ENCODE measurements at regions not wholly inside any gene's neighbourhood (a gene's known extent, or its start where the extent isn't known, plus 50 kb on each side); places are given as distances from the start of the nearest gene placed in this dataset.
"Not testable (repeated sequence)": the region's sequence is repeated elsewhere in the genome, so short reads cannot be mapped to it uniquely, and the experiment has no call there.

DNA sequence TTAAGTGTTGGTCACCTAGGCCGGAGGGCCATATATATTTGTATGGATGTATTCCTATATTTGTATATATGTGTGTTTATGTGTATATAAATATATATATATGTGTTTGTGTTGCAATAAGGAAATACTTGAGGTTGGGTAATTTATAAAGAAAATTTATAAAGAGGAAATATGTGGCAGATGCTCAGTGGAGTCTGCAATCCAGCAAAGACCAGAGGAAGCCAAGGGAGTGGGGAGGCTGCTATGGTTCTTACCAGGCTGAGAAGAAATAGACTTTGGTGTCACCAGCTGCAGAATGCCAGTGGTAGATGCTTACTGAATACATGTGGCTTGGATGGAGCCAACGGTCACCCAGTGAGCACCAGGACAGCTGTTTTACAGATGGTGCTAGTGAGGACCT, 97.4 kb upstream of the ELOVL5 start:
- DNase-seq (ENCODE audit: low read depth in 2 of 2), result no peak

DNA sequence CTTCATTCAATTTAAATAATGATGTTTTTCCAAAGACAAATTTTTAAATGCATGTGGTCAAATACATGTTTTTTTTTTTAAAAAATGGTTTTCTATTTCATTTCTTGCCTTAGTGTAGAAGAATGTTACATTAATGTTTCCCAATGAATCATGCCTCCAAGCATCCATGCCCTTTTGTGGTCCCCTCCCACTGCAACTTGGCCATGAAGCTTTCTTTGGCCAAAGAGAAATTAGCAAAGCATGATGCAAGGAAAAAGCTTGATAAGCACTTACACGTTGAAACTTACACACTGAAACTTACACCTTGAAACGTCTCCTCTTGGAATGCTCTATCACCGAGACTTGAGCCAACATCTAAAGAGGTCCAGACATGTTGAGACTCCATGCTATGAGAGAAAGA, 93.0 kb upstream of the ELOVL5 start:
- DNase-seq (ENCODE audit: low read depth in 2 of 2), result no peak

DNA sequence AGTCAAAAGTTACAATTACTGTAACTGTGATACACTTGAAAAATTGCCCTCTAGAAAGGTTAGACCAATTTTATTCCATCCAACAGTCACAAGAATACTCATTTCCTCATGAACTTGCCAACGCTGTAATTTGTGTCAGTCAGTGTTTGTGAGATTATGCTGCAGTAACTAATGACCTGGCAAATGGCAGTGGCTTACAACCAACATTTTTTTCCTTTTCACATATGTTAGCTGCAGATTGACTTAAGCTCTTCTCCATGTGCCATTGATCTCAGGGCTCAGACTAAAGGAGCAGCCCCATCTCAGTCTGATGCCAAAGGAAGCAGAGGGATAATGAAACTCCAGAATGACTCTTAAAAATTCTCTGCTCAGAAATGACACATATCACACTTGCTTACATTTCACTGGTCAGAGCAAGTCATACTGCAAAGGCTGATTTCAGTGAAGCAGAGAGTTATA, 92.3 kb upstream of the ELOVL5 start:
- no peak for DNase-seq (ENCODE audit: low read depth in 2 of 2)

DNA sequence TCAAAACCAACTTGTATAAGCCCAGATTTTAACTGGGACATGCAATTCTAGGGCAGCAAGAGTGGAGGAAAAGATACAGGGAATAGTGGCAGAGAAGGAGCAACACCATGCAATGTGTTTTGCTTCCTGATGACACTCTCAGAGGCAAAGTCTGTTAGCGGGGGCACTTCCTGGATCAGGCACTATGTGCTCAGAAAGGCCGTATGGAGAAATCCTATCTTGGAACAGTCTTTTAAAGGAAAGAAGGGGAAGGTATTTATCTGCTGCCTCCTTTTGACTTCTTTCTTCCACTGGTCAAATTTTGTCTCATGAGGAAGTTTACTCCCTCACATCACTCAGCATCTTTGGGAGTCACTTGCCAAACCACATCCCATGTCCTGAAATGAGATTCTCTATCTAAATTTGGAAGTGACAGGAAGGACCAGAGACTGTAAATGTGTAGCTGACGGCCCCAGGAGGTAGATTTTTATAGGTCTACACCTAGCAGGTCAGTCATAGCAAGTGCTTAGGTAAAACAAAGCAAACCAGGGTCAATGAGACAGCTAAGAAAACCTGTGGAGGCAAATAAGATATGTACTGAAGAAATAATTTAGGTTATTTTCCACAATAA, 91.7 kb upstream of the ELOVL5 start:
- no peak for DNase-seq (ENCODE audit: low read depth in 2 of 2)

DNA sequence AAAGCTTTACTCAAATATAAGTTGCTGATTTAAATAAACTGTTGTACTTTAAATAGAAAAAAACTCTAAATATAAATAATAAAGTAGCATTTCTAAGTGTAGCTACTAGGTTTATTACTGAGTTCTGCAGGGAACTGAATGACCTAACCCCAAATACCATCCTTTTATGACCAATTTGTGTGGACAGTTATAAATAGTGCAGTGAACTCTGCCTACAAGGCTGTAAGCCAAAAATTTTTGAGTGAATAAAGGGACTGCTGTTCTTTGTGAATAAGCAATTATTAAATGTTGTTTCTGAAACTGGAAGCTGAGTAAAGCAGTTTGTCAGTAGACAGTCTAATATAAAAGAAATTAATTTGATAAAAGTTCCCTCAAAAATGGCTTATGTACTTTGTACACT, 90.8 kb upstream of the ELOVL5 start:
- DNase-seq (ENCODE audit: low read depth in 2 of 2), result no peak

DNA sequence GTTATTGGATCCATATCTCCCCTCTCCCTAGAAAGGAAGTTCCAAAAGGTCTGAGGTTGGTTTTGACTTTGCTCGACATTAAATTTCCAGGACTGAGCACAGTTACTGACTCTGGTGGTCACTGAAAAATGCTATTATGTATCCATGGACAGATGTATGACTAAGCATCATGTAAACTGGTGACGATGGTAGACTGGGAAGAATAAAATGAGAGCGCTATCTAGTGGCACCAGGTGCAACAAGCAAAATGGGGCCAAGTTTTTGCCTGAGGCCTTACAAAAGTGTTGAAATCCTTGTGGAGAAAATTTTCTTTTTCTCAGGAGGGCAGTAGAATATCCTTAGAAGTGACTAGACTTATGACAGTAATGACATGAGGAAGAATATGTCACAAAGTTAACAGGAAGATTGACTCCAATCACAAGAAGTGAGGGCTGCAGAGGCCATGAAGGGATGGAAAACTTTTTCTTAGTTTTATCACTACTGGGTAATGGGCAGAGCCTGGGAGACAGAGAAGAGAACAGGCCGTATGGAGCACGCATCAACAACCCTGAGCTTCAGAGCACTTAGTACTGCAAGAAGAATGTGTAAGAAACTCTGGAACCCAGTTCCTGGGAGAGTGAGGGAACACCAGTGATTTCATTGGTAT, 88.9 kb upstream of the ELOVL5 start:
- DNase-seq (ENCODE audit: low read depth in 2 of 2), result no peak

DNA sequence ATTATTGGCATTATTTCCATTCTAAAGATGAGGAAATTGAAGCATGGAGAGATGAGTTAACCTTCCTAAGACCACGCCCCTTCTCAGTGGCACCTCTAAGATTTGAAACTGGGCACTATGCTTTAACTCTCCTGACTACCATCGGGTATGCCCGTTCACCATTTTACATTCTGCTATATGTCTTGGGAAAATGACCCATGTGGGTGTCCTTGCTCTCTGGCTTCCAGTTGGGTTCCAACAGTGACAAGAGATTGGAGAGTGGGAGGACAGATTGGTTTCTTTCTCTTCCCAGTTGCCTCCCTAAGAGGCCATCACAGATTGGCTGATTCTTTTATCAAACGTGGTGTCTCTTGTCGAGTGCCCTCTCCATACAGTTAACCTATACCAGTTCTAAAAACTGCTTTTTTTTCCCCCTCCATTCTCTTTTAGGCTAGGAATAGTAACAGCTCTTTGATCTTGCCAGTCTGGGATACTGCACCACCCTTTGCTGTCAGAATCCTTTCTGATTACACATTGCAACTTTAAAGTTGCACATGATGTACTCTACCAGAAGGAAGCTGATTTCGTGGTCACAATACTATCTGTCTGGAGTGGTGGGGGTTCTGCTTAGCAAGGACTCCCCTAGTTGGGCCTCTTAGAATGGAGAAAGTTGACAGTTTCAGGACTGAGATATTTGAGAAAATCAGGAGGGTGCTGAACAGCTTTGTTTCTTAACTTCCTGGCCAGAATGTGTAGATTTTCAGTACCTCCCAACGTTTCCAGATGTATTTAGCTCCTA, 88.0 kb upstream of the ELOVL5 start:
- DNase-seq (ENCODE audit: low read depth in 2 of 2), result no peak

DNA sequence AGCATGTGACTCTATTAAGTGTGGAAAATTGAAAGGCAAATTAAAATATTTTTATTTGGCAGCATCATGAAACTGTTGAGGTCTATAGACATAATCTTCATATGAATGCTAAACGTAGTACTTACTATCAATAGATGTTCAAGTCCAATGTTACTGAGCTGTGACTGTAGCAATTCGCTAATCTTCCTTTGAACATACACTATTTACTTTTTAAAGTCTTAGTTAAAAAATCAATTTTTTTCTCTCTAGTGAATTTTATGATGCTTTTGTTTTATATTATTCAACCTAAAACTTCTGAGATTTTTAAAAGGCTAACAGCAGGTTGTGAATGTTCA, 85.2 kb upstream of the ELOVL5 start:
- DNase-seq (ENCODE audit: low read depth in 2 of 2), result no peak

DNA sequence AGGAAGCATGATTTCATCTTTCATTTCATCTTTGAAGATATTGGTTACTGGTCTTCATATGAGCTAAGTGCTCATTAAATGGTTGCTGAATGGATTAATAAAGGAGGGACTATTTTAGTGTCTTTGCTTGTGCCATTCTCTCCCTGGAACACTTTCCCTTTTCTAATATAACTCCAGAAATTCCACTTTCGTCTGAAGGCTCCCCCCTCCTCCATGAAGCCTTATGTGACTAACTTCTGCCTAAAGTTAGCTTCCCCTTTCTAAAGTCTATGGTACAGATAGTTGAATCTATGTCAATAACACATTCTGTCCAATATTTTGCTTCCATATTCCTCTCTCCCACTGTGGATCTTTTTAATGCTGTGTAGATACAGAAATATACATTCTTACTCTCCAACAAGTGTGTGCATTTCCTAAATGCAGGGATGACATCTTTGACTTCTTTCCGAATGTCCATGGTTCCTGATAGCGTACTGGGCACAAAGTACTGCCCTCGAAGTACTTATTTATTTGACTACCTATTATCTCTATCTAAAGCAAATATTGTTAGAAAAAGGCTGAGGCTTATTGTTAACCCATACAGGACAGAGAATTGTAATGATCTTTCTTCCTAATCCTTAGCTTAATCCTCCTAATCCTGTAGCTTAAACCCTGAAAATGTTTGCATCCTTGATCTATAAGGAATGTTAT, 84.7 kb upstream of the ELOVL5 start:
- no peak for DNase-seq (ENCODE audit: low read depth in 2 of 2)

DNA sequence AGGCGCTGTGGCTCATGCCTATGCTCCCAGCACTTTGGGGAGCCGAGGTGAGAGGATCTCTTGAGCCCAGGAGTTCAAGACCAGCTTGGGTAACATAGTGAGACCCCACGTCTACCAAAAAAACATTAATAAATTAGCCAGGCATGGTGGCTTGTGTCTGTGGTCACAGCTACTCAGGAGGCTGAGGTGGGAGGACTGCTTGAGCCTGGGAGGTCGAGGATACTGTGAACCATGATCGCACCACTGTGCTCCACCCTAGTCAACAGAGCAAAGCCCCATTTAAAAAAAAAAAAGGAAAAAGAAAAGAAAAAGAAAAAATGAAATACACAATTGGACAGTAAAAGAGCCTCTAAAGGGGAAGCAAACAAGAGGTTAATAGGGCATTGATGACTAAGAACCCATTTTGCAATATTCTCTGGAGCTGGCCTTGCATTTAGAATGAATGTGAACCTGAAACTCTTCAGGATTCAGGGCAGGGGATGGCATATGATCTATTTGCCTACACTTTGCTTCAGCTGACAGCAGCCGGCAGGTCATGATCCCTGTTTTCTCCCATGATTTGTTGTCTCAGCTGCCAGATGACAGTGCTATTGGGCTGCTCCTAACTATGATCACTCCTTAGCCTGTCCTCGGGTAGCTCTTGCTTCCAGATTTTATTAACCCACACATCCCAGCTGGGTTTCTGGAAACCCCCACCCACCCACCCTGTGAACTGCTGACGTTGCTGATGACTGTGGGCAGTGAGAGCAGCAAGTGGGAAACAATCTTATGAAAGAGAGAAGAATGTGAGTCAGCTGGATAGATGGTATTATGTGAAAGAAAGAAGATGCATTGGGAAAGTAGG, 83.8 kb upstream of the ELOVL5 start:
- DNase-seq (ENCODE audit: low read depth in 2 of 2), result no peak

DNA sequence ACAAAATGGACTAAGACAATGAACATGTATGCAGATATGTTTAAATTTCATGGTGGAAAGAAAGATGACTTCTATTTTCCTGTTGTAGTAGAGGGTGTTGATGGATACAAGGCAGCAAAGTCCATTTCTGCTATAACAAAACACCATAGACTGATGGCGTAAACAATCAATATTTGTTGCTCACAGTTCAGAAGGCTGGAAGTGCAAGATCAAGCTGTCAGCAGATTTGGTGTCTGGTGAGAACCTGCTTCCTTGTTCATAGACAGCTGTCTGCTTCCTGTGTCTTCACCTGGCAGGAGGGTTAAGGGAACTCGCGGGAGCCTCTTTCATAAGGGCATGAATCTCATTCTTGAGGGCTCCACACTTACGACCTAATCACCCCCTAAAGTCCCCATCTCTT, 83.0 kb upstream of the ELOVL5 start:
- no peak for DNase-seq (ENCODE audit: low read depth in 2 of 2)

DNA sequence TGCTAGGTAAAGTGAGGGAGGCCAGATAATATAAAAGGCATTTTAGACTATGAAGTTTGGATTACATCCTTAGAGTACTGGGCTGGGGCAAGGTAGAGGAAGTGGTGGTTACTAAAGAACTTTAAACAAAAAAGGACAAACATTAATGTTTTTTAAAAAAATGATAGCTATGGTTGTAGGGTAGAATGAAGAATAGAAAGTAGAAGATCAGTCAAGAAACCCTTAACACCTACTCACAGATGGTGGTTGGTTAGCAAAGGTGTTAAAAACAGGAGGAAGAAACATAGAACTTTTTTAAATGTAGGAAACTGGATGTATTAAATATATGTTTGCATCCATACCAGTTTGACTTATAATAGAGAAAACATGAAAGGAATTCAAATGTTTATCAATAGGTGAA, 80.7 kb upstream of the ELOVL5 start:
- DNase-seq (ENCODE audit: low read depth in 2 of 2), result no peak

DNA sequence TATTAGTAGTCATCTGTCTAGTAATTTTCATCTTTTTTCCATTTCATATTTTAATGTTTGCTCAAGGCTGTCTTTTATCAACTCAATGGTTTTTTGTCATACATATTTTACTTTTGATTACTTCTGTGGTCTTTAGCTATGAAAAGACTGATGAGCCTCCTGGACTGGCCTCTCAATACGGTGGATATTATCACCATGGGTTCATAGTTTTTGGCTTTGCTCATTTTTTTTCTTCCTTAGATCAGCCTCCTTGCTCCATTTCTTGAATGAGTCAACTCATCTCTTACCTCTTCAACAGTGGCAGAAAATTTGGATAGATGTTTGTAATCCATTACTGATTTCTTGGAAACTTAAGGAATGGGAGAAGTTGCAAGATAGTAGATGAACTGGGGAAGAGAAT, 80.1 kb upstream of the ELOVL5 start:
- no peak for DNase-seq (ENCODE audit: low read depth in 2 of 2)

DNA sequence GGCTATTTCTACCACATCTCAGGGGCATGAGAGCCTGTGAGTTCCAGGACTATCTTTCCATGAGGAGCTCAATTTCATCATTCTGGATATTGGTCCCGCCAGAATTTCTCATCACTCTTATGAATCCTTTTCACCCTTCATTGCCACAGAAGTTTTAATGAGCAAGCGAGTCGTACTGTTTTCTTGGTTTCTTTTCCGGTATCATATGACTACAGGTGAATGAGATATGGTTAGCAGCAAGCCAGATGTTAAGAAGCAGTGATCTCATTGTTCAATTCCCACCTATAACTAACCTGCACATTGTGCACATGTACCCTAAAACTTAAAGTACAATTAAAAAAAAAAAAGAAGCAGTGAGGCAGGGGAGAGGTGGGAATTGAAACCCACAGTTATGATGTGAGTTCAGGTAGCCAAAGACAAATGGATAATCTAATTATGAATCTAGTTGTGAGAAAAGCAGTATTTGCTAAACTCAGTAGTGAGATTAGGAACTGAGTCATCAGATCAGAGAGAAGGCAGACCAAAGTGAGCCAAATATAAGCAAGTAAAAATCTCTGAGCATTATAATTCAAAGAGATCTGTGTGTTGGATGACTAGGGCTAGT, 78.0 kb upstream of the ELOVL5 start:
- no peak for DNase-seq (ENCODE audit: low read depth in 2 of 2)

DNA sequence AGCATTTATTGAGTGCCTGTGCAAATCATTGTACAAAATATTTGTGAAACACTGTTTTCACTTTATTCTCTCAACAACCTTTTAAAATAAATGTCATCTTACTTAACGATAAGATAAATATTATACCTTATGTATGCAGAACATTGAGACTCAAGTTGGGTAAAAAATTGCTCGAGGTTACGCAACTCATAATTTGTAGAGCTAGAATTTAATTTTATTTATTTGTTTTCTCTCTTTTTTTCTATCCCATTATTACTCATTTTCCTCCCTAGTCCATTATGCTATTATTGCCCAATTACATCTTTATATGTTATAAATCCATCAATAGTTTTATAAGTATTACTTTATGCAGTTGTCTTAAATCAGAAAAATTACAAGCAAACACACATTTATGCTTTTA, 77.4 kb upstream of the ELOVL5 start:
- DNase-seq (ENCODE audit: low read depth in 2 of 2), result no peak

DNA sequence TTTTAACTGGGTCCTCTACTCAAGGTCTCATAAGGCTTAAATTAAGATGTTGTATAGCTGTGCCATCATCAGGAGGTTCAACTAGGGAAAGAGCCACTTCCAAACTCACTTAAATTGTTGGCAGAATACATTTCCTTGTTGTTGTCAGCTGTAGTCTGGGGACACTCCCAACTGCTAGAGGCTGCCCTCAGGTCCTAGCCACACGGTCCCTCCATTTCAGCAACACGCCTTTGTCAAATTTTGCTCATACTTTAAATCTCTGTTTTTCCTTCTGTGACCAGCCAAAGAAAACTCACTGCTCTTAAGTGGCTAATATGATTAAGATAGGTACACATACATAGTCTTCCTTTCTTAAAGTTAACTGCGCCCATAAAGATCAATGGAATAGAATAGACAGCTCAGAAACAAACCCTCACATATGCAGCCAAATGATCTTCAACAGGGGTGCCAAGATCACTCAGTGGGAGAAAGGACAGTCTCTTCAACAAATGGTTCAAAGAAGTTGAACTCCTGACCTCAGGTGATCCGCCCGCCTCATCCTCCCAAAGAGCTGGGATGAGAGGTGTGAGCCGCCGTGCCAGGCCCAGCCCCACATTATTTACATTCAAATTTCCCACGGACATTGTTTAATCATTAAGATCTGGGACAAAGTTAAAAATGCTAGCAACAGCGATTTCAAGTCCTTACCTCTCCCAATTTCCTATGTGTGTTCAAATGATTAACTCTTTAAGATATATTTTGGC, 76.4 kb upstream of the ELOVL5 start:
- no peak for DNase-seq (ENCODE audit: low read depth in 2 of 2)

DNA sequence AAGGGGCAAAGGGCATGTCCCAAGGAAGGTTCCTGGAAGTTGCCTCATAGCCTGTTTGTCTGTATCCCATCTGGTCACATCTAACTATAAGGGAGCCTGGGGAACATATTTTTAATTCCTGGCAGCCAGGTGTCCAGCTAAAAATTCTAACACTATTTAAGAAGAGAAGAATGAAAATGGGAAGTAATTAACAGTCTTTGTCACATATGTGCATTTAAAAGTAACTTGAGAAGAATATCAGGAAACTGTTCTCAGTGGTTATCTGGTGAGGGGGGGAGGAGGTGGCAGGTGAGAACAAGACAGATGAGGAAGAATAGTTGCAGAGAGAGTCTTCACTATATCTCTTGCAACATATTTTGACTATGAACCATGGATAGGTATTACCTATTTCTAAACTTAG, 75.5 kb upstream of the ELOVL5 start:
- no peak for DNase-seq (ENCODE audit: low read depth in 2 of 2)

DNA sequence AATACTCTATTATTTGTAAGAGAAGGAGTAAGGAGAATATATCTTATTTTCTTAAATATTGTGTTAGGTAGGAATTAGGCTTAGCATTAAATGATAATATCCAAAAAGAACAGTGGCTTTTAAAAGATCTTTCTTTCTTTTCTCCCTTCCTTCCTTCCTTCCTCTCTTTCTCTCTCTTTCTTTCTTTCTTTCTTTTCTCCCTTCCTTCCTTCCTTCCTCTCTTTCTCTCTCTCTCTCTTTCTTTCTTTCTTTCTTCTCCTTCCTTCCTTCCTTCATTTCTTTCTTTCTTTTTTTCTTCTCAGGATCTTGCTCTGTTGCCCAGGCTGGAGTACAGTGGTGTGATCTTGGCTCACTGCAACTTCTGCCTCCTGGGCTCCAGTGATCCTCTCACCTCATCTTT, 74.8 kb upstream of the ELOVL5 start:
- not testable (repeated sequence) for DNase-seq (ENCODE audit: low read depth in 2 of 2)

DNA sequence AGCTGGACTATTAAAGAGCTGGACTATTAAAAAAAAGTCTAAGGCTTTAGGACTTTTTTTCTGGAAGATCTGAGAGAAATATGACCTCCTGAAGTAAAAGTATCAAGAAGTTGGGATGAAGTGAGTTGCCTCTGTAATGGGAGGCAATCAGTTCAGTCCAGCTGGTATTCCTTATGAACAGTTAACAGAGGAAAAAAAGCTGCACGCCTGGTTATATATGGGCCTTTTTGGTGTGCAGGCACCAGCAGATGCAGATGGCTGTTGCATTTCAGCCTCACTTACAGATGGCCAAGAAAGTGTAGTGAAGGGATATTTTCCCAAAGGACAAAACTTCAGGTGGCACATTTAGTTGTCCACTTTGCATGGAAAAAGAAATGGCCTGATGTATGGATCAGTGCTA, 70.3 kb upstream of the ELOVL5 start:
- no peak for DNase-seq (ENCODE audit: low read depth in 2 of 2)

DNA sequence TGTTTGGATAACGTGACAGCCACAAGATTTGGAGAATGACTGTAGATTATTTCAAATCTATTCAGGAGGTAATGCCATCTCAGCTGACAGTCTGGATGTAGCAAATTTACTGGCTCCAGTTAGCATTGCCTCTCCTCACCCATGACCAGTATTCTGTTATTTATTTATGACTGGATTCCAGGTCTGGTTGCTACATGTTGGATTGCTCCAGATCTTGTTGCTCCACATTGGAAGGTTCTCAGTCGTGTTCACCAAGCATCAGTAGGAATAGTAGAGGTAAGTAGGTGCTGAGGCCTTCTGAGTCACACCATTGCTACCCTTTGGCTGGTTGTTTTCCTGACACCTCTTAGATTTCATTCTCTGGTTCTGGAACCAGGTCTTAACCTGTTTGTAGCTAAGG, 69.5 kb upstream of the ELOVL5 start:
- no peak for DNase-seq (ENCODE audit: low read depth in 2 of 2)

DNA sequence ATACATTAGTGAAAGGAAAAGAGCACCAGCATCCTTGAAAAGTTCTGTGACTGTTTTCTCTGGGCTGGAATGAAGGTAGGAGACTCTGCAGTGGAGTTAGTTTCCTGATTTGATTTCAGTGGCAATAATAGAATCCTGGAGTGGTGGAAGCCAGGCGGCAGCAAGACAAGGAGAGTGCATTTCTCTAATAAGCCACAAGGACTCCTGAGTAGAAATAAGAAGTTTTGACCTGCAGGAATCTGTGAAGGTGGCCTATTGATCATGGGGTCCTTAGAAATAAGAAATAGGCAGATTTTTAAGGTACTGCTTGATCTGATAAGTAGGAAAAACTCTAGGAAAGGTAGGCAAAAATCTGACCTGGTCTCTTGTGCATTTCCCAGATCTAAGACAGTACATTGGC, 68.4 kb upstream of the ELOVL5 start:
- no peak for DNase-seq (ENCODE audit: low read depth in 2 of 2)

Data from stimulated activated CD4-positive, alpha-beta T cell treated with anti-CD3 and anti-CD28 coated beads, Interleukin-4, amount 100 ng/mL, for 48 hours (primary cell).